ENCODE measurements at regions not wholly inside any gene's neighbourhood (a gene's known extent, or its start where the extent isn't known, plus 50 kb on each side); places are given as distances from the start of the nearest gene placed in this dataset.

DNA sequence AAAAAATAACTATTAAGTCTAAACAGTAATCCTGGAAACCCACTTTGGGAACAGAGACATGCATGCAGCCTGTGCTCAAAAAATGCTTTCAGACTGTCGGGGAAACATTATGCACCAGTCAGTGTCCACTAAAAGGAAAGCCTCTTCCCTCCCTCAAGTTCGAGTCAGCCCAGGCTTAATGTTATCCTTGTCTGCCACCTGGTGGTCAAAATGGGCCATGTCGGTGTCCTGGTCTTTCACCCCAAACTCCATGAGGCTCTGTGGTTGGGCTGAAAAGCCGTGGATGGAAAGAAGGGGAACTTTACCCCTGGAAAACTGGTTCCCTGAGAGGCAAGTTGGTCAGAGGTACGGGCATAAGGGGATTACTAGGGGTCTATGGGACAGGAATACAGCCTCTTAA lies 88.4 kb upstream of the ZNF492 start:
- TF ChIP-seq, protein P1, sequence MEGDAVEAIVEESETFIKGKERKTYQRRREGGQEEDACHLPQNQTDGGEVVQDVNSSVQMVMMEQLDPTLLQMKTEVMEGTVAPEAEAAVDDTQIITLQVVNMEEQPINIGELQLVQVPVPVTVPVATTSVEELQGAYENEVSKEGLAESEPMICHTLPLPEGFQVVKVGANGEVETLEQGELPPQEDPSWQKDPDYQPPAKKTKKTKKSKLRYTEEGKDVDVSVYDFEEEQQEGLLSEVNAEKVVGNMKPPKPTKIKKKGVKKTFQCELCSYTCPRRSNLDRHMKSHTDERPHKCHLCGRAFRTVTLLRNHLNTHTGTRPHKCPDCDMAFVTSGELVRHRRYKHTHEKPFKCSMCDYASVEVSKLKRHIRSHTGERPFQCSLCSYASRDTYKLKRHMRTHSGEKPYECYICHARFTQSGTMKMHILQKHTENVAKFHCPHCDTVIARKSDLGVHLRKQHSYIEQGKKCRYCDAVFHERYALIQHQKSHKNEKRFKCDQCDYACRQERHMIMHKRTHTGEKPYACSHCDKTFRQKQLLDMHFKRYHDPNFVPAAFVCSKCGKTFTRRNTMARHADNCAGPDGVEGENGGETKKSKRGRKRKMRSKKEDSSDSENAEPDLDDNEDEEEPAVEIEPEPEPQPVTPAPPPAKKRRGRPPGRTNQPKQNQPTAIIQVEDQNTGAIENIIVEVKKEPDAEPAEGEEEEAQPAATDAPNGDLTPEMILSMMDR (conservative IDR thresholded peaks at IDR 0.05; ENCODE audit: low read length) = peak; percentile 78
- TF ChIP-seq EZH2phosphoT487 (IDR thresholded peaks at IDR 0.05; ENCODE audit: borderline replicate concordance) = no peak
